ENCODE measurements at regions not wholly inside any gene's neighbourhood (a gene's known extent, or its start where the extent isn't known, plus 50 kb on each side); places are given as distances from the start of the nearest gene placed in this dataset.

DNA sequence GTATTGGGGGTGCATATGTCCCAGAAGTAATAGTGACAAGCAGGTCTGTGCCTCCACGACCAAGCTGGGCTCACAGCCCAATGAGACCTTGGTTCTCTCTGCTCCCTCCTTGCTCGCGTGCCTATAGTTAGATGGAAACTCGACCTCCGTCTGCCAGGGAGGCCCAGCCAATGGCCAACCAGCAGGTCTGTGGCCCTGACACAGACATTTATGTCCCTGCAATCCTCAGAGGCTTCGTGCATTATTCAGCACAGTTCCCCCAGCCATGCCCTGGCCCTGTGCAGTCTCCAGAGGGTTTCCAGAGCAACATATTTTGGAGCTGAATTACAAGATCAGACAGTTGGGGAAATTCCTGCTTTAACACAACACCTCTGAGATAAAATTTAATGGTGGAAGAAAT is 105.1 kb downstream of the UQCRFS1 start:
- Histone ChIP-seq H3K27ac (no peak overlapping the region), H3K9me3 (no peaks in the 10 kb centered on the region), H3K4me3 (no peak overlapping the region), H3K4me1 (no peaks in the 10 kb centered on the region), H3K27me3 (no peaks in the 10 kb centered on the region), H3K36me3 (no peaks in the 10 kb centered on the region)
- TF ChIP-seq POLR2A (IDR thresholded peaks at IDR 0.05) (no peak), POLR2AphosphoS5 (IDR thresholded peaks at IDR 0.05; ENCODE audit: insufficient read depth in 1 of 2, low read depth in 1 of 2) (no peak)
- TF ChIP-seq, protein P1, sequence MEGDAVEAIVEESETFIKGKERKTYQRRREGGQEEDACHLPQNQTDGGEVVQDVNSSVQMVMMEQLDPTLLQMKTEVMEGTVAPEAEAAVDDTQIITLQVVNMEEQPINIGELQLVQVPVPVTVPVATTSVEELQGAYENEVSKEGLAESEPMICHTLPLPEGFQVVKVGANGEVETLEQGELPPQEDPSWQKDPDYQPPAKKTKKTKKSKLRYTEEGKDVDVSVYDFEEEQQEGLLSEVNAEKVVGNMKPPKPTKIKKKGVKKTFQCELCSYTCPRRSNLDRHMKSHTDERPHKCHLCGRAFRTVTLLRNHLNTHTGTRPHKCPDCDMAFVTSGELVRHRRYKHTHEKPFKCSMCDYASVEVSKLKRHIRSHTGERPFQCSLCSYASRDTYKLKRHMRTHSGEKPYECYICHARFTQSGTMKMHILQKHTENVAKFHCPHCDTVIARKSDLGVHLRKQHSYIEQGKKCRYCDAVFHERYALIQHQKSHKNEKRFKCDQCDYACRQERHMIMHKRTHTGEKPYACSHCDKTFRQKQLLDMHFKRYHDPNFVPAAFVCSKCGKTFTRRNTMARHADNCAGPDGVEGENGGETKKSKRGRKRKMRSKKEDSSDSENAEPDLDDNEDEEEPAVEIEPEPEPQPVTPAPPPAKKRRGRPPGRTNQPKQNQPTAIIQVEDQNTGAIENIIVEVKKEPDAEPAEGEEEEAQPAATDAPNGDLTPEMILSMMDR (IDR thresholded peaks at IDR 0.05) = no peak
- no peak for DNase-seq (ENCODE audit: extremely low spot score in 2 of 2)
- intact Hi-C loops (cut with DNase I) = no loop called here

DNA sequence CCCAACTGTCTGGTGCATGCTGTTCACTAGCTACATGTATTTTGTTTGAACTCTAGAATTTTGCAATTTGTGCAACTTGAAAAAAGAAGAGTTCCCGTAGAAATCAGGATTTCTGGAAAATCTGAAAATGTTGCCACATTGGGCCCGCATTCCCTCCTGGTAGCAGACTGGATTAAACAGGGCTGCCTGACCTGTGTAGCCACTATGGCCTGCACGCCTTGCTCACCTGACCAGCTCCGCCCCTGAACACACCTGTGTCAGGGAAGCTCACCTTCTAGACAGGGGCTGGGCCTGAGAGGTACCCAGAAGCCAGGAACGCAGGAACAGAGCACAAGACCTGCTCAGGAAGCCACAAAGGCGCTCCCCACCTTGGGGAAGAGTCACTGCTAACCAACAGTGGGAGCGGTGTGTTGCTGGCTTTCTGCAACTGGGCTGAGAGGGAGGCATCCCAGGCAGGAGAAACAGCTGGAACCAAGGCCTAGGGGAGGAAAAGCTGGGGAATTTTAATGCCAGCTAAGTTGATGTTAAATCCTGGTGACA is 106.5 kb downstream of the UQCRFS1 start:
- intact Hi-C loops (cut with DNase I) = no loop called here

DNA sequence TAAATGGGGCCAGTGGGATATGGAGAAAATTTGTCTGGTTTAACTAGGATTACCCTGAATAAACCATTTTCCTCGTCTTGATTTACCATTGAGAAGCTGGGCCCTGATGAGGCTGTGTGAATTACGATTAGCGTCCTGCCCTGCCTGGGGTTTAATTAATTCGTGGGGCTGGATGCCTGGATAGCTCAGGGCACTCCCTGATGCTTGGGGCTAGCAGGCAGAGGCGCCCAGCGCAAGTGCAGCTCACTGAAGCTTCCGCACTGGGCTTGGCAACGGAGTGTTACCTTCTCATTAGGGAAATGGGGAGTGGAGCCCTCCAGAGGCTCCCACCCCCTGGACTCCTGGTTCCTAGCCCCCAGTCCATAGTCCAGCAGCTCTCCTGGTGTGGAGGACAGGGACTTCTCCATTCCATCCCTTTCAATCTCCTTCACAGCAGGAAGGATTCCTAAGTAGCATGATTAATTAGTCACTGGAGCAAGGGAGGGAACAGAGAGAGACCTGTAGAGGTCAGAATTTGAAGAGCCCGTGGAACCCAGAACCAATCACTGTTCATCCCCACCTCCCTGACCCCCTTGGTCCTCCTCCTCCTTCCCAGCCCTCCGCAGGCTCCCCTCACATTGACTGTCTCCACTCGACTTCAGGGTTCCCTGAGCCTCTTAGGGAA is 107.2 kb downstream of the UQCRFS1 start:
- Histone ChIP-seq H3K36me3 (no peaks in the 10 kb centered on the region), H3K4me3 (no peak overlapping the region), H3K27me3 (no peaks in the 10 kb centered on the region), H3K4me1 (peaks cover 4% of the 10 kb centered on the region), H3K9me3 (no peaks in the 10 kb centered on the region), H3K27ac (no peak overlapping the region)
- DNase-seq (ENCODE audit: extremely low spot score in 2 of 2) = no peak
- TF ChIP-seq POLR2A (IDR thresholded peaks at IDR 0.05) (no peak), POLR2AphosphoS5 (IDR thresholded peaks at IDR 0.05; ENCODE audit: insufficient read depth in 1 of 2, low read depth in 1 of 2) (no peak)
- TF ChIP-seq, protein P1 (IDR thresholded peaks at IDR 0.05) = no peak
- intact Hi-C loops (cut with DNase I) = no loop called here

More for the DNA sequence above, 106.5 kb downstream of the UQCRFS1 start:
- TF ChIP-seq POLR2AphosphoS5 (IDR thresholded peaks at IDR 0.05; ENCODE audit: insufficient read depth in 1 of 2, low read depth in 1 of 2) (no peak), POLR2A (IDR thresholded peaks at IDR 0.05) (no peak)
- TF ChIP-seq, protein P1 (IDR thresholded peaks at IDR 0.05) = no peak
- no peaks in the 10 kb centered on the region for H3K9me3 ChIP-seq
- no peak overlapping the region for H3K4me3 ChIP-seq
- no peak overlapping the region for H3K27ac ChIP-seq
- no peaks in the 10 kb centered on the region for H3K4me1 ChIP-seq
- H3K36me3 ChIP-seq = no peaks in the 10 kb centered on the region
- no peaks in the 10 kb centered on the region for H3K27me3 ChIP-seq
- no peak for DNase-seq (ENCODE audit: extremely low spot score in 2 of 2)

DNA sequence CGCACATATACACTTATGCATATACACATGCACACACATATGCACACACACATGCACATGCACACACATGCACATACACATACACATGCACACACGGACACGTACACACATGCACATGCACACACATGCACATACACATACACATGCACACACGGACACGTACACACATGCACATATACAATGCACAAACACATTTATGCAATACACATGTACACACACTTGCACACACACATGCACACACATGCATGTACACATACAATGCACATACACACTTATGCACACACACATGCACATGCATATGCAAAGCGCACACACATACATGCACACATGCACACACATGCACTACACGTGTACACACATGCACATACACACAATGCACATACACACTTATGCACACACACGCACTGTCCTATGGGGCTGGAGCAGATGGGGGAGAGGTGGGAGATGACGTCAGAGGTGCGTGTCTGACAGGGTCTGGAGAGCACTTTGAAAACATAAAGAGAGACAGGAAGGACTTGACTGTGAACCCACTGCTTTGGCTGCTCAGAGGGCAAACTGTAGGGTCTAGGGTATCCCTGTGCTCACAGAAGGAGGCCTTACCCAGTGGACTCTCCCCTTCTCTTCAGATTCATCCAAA is 108.2 kb downstream of the UQCRFS1 start:
- TF ChIP-seq POLR2AphosphoS5 (IDR thresholded peaks at IDR 0.05; ENCODE audit: insufficient read depth in 1 of 2, low read depth in 1 of 2) (no peak), POLR2A (IDR thresholded peaks at IDR 0.05) (no peak)
- TF ChIP-seq, protein P1 (IDR thresholded peaks at IDR 0.05) = no peak
- DNase-seq (ENCODE audit: extremely low spot score in 2 of 2) = no peak
- H3K36me3 ChIP-seq = no peaks in the 10 kb centered on the region
- H3K27ac ChIP-seq = no peak overlapping the region
- H3K4me1 ChIP-seq = peaks cover 15% of the 10 kb centered on the region
- no peaks in the 10 kb centered on the region for H3K9me3 ChIP-seq
- intact Hi-C loops (cut with DNase I) = no loop called here
- no peaks in the 10 kb centered on the region for H3K27me3 ChIP-seq
- H3K4me3 ChIP-seq = no peak overlapping the region

Measured in vagina (tissue), 2 donors.